Fibroblast of skin of scalp (primary cell): ENCODE measurements at regions not wholly inside any gene's neighbourhood (a gene's known extent, or its start where the extent isn't known, plus 50 kb on each side); places are given as distances from the start of the nearest gene placed in this dataset.

ENCODE experiments used
- DNase-seq: peaks from one replicate; pipeline ENCODE4 v3.0.0-alpha.2; 2013

DNA sequence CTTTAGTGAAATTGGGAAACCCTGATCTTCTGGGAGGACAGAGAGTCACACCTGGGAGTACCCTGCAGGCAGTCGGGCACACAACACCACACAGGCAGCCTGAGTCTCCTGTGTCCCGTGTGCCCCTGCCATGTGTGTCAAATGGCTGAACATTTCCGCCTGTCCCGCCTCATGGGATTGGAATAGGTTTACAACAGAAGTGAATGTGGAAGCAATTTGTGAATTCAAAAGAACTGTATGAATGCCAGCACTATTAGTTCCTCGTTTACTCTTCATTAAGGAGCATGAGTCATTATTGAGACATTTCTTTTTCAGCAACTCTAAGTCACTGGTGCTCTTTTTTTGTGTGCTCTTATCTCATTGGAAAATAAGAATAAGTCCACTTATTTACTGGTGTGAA is 226.5 kb downstream of the PMP22 start:
- peak; percentile 75 for DNase-seq

DNA sequence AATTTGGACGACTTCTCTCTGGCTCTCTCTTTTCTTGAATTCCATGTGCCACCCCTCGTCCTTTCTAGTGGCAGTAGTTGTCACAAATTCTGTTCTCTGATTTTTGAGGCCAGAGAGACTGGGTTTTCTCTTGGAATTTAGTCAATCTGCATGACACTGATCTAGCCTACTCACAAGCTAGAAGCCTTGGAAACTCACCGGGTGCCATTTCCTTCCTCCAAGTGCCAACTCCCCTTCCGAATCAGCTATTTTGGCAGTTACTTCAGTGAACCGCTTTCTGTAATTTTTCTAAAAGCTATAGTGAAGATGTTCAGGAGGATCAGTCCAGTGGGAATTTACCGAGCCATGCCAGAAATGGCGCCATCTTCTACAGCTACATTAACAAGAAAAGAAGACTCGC is 228.9 kb downstream of the PMP22 start:
- DNase-seq = no peak

DNA sequence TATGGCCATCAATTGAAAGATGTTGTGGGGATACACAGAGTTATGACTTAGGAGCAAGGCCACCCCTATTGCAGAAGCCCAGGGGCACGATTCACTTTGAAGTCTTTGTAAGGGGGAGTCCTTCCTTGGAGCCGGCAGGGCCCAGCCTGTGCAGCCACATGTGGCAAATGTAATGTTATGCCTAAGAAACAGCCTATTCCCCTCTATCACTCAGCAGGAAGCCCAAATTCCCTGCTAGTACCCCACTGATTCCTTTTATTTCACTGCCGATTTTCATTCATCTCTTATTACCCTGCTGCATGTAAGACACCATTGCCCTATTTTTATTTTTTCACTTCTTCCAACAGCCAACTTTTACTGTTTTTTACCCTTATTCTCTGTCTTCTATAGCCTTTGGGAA is 233.2 kb downstream of the PMP22 start:
- no peak for DNase-seq

DNA sequence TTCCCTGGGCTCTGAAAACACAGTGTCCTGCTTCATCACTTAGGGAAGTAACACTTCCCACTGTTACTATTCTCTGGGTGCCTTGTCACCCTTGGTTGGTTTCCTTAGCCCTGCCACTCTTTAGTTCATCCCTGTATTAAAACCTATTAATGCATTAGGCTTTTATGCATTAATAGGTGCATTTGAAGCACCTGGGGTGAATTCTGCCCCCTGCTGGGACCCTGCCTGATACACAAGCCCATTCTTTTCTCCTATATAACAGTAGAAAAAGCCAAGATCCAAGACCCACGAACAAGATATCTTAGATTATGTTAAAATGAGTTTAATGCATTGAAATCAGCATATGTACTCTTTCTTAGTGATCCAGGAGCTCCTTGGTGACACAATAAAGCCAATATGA is 235.7 kb downstream of the PMP22 start:
- no peak for DNase-seq

DNA sequence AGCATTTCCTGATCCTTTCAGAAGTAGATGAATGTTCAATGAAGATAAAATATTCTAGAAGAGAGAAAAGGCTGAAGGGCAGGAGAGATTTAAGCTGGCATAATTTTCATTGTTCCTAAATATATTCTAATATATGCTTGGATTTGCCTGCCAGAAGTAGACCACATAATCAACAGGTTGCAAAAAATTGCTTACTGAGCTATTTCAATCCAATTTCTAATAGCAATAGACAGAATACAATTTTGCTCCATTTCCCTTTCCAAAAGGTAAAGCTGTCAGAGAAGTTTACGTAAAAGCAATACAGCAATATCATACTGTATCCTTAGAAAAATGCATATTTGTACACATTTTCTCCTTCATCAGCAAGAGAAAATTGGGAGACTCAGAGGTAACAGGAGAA is 237.3 kb downstream of the PMP22 start:
- no peak for DNase-seq

DNA sequence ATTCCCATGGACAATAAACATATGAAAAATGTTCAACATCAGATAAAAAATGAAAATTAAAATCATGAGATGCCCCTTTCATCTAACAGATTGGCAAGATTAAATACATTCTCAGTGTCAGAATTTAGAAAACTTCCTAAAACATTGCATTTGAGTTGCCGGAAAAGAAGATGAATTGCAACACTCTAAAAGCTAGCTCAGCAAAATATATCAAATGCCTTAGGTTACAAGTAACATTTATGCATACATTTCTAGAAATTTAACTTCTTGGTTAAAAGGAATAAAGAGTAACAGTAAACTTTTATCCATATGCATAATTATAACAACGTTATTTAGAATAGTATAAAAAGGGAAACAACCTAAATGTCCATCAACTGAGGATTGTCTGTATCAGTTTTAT is 239.0 kb downstream of the PMP22 start:
- no peak for DNase-seq

DNA sequence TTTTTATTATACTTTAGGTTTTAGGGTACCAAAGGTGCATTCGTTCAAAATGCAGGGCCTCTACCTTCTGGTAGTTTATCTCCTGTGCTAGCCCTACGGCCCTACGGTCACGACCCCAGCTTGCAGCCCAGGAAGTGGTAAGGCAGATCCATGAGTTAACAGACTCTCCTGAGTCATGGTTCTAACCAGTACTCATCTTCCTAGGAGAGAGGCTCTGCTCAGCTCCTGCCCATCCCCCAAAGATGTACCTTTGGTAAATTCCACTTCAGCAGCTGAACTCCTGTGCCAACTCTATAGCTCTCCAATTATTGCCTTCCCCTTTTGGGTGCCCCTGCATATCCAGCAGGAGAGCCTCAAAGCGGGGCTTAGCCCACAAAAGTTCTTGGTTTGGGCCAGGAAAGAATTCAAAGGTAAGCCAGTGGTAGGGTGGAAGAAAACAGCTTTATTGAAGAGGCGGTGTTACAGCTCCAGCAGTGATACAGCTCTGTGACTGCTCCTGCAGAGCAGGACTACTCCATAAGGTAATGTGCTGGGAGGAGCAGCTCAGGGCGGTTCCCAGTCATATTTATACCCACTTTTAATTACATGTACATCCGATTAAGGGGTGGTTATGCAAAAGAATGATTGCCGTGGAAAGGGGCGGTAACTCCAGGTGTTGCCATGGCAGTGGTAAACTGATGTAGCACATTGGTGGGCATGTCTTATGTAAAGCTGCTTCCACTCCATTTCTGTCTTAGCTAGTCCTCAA is 241.4 kb downstream of the PMP22 start:
- no peak for DNase-seq

DNA sequence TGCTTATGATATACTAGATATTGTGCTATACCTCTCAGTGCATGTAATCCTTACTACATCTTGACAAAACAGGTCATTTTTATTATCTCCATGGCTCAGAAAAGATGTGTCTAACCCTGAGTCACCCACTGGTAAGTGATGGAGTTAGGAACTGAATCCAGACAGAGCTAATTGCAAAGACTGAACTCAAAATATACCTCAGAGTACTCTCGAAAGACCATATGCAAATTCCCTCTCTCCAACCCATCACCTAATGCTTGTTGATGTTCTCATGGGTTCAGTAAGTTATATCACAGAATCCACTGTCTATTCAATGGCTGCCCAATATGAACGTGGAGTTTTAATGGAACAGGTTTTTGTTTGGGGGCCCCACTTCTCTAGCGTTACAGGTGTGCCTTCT is 246.0 kb downstream of the PMP22 start:
- DNase-seq = no peak

DNA sequence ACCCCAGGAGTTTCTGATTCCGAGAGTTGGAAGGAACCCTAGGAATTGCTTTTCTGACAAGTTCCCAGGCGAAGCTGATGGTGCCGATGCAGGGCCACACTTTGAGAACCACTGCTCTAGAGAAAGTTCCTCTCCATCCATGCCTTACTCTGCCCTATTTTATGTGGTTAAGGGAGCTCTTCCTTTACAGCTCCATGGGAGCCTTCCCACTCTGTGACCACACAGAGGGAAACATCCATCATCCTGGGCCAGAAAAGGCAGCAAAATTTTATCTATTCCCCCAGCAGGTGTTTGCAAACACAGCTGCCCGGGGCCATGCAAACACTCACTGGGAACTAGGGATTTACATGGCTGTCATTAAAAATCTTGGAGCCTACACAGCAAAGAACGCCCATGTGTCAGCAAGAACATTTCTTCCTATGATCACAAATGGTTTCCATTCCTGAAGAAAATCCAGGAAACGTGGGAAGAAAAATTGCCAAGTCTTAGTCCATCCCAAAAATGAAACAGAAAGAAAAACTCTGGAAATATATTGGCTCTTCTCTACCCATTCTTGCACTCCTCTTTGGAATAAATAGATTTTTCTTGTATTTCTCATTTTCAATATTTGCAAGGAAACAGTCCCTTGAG is 252.7 kb downstream of the PMP22 start:
- peak; percentile 24 for DNase-seq

DNA sequence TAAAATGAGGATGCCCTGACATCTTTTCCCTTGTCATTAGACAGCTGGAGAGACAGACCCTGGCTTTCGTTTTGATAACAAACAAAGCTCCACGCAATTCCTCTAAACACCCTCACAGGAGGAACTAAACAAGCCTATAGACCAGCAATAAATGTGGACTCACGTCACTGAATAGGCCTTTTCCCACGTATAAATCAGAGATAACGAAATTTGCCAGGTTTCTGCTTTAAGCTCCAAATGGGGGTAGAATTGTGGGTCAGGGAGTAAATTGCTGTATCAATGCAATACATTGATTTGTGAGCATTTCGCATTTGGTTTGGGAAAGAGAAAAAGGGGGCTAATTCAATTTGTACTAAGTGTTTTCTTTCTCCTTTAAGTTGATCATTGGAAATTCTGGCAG is 256.0 kb downstream of the PMP22 start:
- DNase-seq = no peak

DNA sequence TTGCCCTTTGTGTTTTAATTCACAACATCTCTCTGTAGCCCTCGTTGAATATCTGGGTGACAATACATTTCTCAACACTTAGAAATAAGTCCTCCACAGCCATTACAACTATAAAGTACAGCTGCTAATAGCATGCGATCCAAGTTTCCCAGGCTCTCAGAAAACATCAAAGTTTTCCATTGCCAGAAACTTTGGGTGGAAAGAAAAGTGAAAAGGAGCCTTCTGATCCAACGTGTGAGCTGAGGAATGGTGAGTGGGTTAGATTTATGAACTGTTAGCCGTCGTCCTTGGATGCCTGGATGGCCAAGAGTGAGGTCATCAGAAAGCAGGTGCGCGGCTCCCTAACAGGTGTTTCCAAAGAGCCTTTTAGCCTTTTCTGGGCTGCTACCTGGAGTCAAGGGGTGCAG is 258.0 kb downstream of the PMP22 start:
- no peak for DNase-seq

DNA sequence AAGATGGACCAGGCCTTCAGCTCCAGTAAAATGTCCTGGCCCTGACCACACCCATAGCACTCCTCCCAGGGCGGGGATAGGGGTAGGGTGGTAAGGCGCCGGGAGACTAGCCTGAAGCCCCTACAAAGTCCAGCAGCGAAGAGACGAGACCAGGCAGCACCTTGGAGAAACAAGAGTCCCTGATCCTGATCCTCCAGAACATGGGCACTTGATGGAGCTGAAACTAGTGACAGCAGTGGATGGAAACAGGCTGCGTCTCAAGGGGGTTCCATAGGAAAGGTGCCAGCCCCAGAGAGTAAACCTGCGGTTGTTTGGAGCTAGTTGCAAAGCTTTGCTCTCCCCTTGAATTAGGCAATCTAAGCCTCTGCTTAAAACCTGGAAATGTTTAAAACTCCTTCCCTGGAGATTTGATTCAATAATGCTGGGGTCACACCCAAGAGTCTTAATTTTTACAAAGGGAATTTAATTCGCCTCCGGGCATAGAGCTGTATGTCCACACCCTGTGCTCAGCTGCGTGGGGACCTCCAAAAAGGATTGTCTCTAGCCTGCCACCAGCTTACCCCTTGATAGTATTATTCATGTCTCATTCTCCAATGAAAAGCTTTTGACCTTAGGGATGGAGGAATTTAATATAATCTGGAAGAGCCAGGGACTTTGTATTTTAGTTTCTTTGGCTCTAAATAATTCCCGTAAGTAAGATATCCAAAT is 258.6 kb downstream of the PMP22 start:
- DNase-seq = no peak

DNA sequence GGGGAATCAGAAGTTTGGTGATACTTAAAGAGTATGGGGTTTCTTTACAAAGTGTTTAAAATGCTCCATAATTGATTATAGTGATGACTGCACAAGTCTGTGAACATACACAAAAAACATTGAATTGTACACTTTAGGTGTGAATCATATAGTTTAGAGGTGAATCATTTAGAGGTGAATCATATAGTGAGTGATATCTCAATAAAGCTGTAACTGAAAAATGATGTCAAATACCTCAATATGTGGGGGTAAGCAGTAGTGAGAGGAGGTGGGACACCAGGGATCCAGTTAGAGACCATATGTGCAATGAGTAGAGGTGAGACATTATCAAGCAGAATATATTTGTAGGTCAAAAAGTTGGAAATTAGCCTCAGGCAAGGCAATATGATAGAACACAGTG is 264.5 kb downstream of the PMP22 start:
- DNase-seq = no peak

DNA sequence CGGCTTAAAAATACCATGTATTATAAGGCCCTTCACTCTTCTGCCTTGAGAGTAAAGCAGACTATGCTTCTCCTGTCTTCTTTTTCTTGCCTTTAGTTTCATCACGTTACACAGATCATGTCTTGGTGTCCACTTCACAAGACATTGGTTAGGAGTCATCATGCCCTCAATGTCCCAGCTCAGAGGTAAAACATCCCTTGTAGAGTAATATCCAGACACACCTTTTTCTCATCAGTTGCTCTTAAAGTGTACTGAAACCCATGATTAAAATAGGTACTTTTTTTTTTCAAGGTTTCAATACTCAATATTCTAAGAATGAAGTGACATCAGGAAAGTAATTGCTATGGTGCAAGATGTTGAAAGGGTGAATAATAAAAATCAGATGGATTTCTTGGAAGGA is 267.8 kb downstream of the PMP22 start:
- no peak for DNase-seq

DNA sequence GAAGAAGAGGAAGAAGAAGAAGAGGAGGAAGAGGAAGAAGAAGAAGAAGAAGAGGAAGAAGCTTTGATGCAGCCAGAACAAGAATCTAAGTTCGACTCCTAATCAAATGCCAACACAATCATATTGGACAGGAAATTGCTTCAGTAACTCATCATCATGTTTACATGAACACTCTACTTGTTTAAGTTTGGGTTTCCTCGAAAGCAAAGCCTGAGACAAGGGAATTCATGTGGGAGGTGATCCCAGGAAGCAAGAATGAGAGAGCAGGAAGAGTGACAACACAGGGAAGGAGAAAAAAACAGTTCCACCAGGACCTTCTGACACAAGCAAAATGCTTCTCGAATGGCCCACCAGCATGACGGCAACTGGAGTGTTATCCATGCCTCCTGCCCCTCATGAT is 279.0 kb downstream of the PMP22 start:
- DNase-seq = peak; percentile 6

DNA sequence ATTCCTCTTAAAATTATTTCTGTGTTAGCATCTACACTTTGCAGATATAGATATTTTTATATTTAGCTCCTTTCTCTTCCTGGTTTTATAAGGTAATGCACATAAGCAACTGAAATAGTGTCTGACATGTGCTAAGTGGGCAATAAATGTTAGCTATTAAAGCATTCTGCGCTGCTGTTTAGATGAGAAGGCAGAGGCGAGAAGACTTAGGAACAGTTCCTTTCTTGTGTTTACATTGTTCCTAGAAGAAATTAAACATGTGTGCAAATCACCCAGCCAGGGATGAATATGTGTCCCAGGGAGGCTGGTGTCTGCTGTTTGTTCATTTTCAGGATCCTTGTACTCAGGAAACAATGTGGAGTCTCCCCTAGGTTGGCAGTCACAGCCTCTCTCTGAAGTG is 292.3 kb downstream of the PMP22 start:
- no peak for DNase-seq

DNA sequence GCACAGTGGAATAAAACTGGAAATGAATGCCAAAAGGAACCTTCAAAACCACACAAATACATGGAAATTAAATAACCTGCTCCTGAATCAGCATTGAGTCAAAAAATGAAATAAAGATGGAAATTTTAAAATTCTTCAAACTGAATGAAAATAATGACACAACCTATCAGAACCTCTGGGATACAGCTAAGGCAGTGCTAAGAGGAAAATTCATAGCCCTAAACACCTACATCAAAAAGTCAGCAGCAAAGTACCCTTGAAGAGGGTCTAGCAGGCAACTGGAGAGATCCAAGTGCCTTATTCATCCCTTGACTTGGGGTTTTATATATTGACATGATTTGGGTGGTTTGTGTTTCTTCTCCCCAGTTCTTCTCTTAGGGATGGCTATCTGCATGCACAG is 294.1 kb downstream of the PMP22 start:
- DNase-seq = no peak

DNA sequence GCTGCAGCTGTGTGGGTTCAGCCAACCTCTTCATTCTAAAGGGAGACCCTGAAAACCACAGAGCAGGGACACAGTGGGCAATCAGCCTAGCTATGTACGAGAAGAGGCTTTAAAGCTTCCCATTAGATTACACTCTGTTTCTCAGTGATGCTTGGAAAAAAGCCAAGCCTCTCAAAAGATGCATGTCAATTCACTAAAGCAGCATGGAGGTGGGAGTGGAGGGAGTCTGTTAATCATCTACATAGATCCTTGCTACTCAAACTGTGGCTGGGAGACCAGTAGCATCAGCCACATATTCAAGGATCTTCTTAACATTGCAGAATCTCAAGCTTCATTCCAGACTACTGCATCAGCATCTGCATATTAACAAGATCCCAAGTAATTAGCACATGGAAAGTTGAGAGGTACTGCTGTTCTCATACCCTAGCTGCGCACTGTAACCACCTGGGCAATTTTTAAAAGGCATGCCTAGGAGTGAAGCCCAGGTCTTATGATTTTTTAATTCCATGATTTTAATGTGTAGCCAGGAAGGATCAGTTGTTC is 305.9 kb downstream of the PMP22 start:
- no peak for DNase-seq

DNA sequence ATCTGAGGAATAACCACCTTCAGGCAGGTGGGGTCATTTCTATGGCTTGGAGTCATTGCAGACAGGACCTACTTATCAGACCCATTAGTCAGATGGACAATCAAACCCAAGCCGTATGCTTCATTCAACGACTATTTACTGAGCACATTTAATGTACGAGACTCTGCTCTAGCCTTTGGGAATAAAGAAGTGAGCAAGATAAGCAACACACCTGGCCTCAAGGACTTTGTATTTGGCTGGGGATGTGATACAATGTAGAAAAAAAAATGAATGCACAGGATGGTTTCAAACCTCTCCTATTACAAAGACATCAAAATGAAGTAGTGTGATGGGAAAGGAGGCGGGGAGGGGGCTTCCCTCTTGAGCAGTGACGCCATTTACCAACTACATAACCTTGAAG is 311.7 kb downstream of the PMP22 start:
- no peak for DNase-seq

DNA sequence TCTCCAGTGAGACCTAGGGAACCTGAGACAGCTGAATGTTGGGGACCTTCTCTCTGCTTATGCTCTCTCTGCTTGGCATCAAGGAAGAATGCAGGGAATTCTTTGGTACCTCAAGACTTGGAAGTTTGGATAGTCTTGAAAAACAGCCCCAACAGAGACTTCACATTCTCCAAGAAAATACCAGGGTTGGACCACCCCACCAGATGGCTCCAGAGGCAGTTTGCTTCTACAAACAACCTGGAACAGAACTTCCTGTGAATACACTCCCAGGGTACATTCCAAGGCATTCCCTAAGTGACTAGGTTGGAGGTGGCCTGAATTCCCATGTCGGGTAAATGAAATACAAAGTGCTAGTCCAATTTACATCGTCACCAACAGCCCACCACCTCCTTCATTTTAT is 314.4 kb downstream of the PMP22 start:
- DNase-seq = peak; percentile 59

DNA sequence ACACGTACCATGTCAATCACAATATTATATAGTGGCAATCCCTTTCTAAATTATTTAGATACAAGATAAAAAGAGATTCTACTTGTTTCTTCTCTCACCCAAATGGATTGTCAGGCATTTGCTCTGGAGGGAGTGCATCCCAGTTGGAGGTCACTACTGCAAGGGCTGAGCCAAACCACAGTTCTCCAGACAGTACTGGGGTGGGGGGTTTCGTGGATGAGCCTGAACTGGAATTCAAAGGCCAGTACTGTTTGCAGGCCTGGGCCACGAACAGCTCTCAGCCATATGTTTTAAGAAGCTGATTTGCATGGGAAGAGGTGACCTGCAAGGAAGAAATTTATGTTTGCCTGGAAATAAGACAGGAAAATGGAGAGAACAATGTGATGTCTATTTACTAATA is 314.9 kb downstream of the PMP22 start:
- DNase-seq = peak; percentile 94

DNA sequence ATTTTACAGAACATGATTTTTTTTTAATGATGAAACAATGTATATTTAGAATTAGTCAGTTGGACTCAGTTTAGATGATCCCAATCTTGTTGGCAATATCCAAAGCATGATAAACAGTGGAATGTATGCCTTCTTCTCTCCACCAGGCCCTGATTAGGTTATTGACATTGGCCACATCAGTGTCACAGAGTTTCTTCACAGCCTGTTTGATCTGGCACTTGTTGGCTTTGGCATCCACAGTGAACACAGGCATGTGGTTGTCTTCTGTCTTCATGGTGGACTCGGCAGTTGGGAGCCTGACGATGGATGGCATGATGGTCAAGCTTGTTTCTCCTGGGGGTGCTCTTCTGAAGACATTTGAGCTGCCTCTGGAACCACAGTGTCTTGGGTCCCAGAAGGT is 317.5 kb downstream of the PMP22 start:
- DNase-seq = no peak

DNA sequence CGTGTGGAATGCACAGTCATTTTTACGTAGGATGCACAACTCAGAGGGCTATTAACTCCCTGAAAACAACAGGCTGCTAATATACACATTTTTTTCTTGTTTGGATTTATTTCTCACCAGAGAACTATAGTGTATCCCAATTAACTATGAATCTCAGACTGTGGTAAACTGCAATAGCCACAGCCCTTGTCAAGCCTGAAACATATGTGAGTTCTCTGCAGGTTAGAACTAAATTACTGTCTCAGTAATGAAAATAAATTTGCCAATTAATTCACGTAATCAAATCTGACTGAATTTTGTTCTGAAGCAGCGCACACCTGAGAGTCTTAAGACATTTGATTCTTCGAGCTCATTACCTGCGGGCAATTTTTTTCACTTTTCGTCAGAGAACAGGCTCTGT is 318.6 kb downstream of the PMP22 start:
- DNase-seq = no peak
